ENCODE measurements at regions not wholly inside any gene's neighbourhood (a gene's known extent, or its start where the extent isn't known, plus 50 kb on each side); places are given as distances from the start of the nearest gene placed in this dataset.
"Not testable (repeated sequence)": the region's sequence is repeated elsewhere in the genome, so short reads cannot be mapped to it uniquely, and the experiment has no call there.

DNA sequence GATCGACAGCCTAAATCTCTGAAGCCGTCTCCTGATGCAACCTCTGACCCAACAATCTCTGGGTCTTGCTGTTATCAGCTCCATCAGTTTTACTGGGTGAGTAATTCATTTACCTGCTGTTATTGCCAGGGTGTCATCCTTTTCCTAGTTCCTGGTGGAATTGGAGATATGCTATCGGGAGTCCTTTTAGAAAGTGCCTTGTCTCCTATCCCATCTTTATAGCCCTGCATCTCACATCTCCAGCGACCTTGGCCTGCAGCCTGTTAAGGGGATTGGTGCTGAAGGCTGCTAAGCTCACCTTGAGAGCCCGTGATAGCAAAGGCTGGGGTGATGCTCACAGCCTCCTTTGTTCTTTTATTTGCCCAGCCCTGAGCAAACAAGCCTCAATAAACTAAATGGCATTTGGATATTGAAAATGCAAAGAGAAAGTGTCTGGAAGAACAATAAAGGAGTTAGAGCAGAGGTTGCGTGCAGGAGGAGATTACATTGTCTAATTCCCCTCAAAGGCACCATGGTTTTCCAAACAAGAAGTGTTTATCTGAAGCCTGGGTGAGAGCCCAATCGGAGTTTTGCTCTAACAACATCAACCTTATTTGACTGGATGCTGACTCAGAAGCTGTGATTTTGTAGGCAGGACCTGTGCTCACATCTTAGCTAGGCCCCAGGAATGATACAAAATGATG is 101.8 kb downstream of the RPLP1 start:
- no peak for DNase-seq

DNA sequence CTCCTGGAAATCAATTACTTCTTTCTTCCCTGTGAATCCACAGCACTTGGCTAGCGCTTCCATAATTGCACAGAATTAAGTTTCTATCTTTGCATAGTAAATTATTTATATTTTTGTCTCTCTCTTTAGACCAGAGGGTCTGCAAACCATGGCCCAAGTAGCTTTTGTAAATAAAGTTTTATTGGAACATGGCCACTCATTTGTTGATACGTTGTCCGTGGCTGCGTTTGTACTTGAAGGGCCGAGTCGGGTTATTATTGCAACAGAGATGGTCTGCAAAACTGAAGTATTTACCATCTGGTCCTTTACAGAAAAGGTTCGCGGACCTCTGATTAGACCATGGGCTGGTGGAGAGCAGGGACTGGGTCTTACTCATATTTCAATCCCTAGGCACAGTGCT is 102.5 kb downstream of the RPLP1 start:
- DNase-seq = no peak

- DNase-seq = no peak
Measured at GRCh38 chr15:69556344-69556743, 103.7 kb downstream of the RPLP1 start.

- DNase-seq = peak in 2 of 3 donors; percentile 14 to 85
Measured at GRCh38 chr15:69557020-69557706, 104.5 kb downstream of the RPLP1 start.

- no peak for DNase-seq
Measured at GRCh38 chr15:69557707-69558409, 105.2 kb downstream of the RPLP1 start.

GRCh38 chr15:69559440-69560190 is 107.0 kb downstream of the RPLP1 start:
- no peak for DNase-seq

DNA sequence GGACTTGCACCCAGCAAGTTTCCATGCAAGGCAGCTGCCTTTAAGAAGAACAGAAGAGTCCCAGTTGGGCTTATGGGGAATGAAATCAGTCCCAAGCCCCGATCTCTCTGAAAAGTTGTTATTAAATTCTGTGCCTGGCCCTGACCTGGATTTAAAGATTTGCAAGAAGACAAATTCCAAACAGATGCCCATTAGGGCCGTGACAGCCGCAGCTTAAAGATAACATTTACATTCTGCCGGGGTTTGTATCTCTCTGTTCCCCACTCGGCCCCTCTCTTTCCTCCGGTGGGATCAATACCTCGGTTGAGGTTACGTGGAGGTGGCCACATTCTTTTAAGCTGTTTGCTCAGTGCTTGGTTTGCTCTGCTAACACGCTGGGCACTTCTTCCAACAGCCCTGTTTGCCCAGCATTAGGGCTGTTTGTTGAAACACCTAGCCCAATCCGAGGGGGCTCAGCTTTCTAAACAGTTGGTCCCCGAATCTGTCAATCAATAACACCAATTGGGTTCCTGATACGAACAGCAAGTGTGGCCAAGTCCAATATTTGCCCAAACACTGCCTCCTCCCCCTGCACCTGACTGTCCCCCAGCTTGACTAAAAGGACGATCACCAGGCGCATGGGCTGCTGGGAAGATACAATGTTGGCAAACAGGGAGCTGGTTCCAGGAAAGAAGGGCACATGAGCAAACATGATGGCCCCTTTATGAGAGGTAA is 108.6 kb downstream of the RPLP1 start:
- no peak for DNase-seq

DNA sequence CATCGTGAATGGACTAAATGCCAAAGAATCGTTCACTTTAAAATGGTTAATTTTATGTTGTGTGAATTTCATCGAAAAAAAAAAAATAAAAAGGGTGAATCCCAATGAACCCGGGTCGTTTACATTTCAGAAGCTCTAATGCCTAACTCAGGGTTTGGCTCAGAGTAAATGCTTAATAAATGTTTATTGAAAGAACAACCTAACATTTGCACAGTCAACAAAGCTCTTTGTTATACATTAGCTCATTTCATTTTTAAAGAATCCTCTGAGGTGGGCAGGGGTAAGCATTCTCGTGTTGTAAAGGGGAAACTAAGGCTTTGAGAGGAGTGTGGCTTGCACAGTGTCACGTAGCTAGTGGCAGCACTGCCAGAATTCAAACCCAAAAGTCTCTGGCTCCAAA is 109.5 kb downstream of the RPLP1 start:
- no peak for DNase-seq

DNA sequence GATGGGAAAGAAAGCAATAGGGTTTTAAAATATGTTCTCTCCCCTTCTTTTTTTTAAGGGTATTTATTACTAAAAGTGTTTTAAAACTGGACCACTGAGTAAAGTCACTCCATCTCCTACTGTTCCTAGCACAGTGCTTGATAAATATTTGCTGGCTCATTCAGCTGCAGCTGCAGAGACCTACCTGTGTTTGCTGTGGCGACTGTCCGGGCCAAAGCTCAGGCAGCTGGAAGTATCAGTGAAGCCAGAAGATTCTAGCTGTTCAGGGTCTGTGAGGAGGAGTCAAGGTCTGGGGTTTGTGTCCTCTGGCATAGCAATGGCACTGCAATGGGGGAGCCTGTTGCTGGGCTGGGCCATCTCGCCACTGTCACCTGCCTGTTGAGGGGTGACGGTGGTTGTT is 109.9 kb downstream of the RPLP1 start:
- DNase-seq = no peak

- no peak for DNase-seq
Measured at GRCh38 chr15:69565066-69565655, 112.5 kb downstream of the RPLP1 start.

- DNase-seq = not testable (repeated sequence)
Measured at GRCh38 chr15:69567238-69567760, 114.7 kb downstream of the RPLP1 start.

- DNase-seq = peak in 1 of 3 donors; percentile 60
Measured at GRCh38 chr15:69568173-69569009, 115.8 kb downstream of the RPLP1 start.

GRCh38 chr15:69570454-69570853 is 117.8 kb downstream of the RPLP1 start:
- DNase-seq = no peak

DNA sequence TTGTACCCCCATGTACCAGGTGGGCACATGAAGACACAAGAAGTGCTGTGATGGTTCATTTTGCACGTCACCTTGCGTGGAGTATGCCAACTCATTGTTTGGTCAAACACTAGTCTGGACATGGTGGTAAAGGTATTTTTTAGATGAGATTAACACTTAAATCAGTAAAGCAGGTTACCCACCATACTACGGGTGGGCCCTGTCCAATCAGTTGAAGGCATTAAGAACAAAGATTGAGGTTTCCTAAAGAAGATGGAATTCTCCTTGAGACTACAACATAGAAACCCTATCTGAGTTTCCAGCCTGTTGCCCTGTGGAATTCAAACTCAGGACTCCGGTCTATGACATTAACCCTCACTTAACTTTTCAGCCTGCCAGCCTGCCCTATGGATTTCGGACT is 118.4 kb downstream of the RPLP1 start:
- no peak for DNase-seq

DNA sequence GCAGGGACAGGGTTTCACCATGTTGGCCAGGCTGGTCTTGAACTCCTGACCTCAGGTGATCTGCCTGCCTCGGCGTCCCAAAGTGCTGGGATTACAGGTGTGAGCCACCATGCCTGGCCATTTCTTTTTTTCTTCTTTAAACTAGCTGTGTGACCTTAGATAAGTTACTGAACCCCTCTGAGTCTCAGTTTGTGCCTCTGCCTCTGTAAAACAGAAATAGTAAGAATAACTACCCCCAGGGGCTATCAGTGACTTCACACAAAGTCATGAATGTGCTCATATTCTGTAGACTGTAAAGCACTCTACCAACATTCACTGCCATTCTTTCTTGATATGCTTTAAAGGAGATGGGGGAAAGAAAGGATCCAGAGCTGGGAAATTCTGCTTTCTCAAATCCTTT is 120.7 kb downstream of the RPLP1 start:
- not testable (repeated sequence) for DNase-seq

- DNase-seq = peak in 1 of 3 donors; percentile 18
Measured at GRCh38 chr15:69573815-69574475, 121.3 kb downstream of the RPLP1 start.

GRCh38 chr15:69574506-69574905 is 121.9 kb downstream of the RPLP1 start:
- DNase-seq = no peak

DNA sequence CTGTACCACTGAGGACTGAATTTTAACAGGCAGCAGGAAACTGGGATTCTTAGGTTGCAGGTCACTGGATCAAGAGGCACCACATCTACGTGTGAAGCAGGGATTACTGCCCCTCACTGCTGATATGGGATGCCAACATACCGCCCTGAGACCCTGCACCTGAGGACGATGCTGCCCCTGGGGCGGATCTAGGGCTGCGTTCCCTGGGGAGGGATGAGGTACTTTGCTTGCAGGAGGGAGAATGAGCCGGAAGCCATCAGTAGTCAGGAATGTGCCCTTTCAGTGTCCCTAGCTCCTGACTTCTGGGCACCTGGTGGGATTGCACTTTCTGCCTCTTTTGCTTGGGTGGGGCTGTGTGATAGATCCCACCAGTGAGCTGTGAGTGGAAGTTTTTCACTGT is 122.8 kb downstream of the RPLP1 start:
- DNase-seq = no peak

GRCh38 chr15:69576035-69576526 is 123.5 kb downstream of the RPLP1 start:
- peak in 2 of 3 donors; percentile 32 to 38 for DNase-seq
